ENCODE measurements at regions not wholly inside any gene's neighbourhood (a gene's known extent, or its start where the extent isn't known, plus 50 kb on each side); places are given as distances from the start of the nearest gene placed in this dataset.

DNA sequence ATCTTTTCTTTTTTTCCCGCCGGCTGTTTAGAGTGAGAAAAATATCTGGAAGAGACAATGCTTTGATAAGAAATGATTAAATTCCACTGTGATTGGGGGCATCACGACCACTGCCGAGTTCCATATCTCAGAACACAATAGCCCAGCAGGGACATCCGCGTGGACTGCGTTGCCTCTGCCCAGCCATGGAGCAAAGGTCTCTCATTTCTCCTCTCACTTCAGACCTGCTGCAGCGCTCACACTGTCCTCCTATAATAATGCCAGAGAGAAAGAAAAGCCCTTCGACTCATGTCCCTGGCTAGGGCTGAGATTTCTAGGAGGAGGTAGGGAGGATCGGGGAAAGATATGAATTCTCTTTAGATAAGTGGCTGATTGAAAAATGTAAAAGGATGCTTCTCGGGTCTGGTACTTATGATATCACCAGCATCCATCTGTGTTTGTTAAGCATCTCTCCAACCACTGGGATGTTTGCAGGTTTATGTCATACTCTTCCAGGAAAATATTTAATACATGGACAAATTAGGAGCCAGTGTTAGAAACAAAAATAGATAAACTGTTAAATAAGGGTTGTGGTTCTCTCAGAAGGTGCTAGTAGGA, 472.9 kb upstream of the AKR1E2 start:
- peak; percentile 32 for DNase-seq (ENCODE audit: low read depth)

DNA sequence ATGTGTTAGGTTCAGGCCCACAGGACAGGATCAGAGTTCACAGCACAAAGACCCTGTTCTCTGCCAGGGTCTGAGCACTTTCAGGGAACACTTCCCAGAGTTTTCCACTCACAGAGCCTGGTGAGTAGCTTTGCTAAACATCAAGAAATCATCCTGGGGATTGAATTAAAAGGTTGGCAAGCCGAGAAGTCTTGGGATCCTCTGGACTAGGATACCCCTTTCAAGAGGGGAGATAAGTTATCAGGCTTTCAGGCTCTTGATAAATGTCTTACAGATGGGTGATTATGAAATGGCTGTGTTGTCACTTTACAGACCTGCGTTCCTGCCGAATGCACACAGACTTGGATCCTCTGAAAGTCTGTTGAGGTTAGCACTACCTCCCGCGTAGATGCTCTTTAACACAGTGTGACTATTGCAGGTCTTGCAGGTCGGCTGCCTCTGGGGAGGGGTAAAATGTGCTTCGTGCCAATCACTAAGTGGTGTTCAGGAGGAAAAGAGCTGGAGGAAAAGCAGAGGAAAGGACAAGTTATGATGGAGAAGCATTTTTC, 473.5 kb upstream of the AKR1E2 start:
- no peak for DNase-seq (ENCODE audit: low read depth)

DNA sequence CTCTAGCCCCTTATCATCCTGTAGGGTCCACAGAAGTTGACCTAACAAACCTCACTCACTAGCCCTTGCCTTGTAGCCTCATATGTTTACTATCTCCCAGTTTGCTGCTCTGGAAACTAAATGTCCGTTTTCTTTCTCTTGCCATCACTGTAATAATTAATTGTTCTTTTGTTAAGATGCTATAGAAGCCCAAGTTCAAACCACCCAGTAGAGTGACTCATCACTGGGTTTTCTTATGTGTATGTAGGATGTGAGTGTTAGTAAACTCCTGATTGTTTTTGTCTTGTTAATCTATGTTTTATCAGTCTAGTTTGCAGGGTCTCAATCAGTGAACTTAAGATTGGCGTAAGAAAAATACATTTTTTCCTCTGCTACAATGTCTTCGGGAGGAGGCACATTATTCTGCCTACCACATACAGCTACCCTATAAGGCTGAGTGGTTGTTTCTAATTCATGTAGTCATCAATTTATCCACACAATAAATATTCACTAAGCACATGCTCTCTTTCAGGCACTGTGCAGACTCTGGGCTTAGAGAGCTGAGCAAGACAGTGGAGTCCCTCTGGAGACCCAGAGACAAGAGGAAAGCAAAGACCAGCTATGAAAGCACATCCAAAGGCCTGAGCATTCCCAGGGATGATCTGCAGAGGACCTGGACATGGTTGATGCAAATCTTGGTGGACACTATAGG, 474.1 kb upstream of the AKR1E2 start:
- DNase-seq (ENCODE audit: low read depth) = no peak

DNA sequence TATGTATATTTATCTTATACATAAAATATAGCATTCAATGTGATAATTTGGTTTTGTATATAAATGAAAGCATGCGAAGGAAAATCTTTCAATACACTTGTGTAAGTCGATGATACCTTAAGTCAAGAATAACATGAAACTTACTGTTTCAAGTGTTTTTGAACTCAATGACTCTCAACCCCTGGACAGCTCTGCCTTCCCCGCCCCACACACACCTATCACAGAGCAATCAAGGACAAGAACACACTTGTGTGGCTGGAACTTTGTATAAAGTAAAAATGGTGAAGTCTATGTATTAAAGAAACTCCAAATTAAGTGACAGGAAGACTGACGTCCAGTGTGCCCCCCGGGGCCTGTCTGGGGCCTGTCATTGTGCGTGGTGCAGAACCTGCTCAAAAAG, 478.6 kb upstream of the AKR1E2 start:
- no peak for DNase-seq (ENCODE audit: low read depth)

DNA sequence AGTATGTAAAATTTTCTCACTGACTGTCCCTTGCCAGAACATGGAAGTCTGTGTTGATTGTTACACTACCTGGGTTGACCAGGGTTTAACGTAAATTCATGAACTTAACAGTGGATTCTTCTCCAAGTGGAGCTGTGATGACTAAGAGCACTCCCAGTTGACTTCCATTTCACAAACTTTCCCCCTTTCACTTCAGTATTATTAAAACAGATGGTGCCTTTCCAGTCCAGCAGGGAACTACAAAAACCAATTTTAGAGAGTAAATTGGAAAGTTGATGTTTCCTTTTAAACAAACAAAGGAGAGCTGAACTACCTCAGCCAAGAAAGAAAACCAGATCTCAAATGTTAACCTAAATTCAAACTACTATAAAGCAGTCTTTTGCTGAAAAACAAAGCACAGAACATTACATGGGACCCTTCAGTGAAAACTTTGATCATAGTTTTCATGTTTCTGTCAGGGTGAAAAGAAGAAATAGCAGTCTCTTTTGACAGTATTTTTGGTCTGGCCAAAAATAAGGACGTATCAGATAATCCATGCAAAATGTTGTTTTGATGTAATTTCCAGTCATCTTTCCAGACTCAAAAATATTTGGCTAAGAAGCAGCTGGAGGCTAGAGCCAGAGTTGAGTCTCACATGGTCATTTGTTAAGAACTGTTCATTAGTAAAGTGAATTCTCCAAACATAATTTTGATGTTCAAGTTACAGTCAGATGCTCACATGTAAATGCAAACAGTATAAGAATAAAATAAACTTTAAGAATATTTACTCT, 479.9 kb upstream of the AKR1E2 start:
- no peak for DNase-seq (ENCODE audit: low read depth)

DNA sequence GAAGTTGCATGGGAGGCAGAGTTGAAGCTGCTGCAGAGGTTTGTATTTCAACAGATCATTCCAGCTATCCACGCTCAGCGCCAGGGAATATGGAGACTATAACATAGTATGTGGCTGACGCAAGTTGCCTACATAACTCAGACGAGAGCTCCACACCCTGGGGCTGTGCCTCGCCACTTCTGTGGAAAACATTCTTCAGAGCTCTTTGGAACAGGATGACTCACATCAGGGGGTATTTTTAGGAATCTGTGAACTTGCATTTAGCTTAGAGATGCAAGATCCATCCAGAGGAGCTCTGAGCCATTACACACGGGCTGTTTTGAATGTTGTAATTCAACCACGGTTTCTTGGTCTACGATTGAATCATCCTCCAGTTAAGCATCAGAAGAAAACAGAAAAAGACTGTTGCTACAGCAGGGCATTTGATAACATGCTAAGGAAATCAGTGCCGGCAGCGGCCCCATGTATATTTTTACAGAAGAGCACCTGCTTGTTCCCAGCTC, 481.5 kb upstream of the AKR1E2 start:
- DNase-seq (ENCODE audit: low read depth) = peak; percentile 97

DNA sequence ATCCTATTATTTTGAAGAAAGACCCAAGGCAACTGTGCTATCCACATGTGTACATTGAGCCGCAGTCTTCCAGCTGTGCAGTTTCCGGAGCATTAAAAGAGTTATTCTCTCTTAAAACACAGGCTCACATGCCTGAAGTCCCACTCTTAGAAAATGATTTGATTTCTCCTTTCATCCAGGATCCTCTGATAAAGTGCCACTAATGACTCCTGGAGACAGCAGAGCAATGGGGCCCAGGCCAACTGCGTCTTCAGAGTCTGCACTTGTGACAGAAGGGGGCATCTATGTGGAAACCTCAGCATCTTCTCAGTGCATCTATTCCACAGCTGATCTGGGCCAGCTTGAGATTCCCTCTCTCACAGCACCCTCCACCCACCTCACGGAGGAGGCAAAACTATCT, 482.1 kb upstream of the AKR1E2 start:
- DNase-seq (ENCODE audit: low read depth) = peak; percentile 19

DNA sequence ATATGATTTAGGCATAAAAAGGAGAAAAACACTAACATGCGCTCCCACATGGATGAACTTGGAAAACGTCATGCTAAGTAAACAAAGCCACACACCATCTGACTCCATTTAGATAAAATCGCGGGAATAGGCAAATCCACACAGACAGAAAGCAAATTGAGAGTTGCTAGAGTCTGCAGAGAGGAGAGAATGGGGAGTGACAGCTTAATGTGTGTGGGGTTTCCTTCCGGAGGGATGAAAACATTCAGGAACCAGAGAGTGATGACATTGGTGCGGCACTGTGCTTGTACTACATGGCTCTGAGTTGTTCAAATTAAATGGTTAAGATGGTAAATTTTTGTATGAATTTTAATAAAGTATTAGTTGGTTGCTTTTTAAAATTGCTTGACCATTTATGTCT, 482.9 kb upstream of the AKR1E2 start:
- no peak for DNase-seq (ENCODE audit: low read depth)

DNA sequence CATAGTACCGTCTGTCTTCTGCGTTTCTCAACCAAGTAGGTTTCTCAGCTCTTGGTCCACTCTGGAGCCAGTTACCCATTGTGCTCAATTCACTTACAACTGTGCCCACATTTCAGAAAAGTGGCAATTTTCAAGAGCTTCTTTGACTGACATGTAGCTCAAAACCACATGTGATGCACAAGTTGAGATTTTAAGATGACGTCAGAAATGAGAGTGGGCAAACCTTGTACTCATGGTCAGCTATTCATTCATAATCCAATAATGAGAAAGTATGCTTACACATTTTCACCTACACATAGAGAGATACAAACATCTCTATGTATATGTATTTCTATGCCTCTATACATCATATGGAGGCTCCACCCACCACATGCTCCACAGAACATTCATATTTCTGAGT, 487.2 kb upstream of the AKR1E2 start:
- DNase-seq (ENCODE audit: low read depth) = no peak

DNA sequence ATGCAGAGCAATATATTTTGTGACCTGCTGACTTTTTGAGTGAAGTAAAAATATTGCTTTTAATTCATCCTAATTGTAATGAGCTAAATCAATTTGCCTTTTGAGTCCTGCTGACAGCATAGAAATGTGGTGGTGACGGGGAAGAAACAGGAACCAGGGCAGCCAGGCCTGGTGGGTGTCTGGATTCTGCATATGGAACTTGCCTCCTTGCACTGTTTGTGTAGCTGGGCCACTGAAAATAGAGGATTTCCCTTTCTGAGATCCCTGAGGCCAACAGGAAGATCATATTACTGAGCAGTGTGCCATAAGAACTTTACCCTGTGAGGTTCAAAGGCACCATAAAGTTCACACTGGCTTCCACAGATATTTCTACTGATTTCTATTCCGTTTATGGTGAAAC, 488.4 kb upstream of the AKR1E2 start:
- no peak for DNase-seq (ENCODE audit: low read depth)

DNA sequence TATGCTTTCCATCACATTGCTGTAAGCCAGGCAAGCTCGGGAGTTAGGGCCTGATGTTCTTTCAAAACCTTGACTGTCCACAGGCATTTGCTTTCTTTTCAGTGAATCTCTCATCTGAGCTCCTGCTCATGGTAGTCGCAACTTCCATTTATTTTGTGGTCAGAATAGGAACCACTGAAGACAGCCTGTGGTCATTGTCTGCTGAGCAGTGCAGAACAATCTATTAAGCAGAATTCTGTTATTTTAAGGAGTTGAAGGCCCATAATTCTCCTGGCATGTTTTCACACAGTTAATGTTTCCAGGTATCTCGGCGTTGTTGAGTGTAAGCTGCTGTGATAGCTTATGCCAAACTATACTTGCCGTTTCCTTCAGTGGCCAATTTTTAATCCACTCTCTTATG, 491.1 kb upstream of the AKR1E2 start:
- peak; percentile 20 for DNase-seq (ENCODE audit: low read depth)

DNA sequence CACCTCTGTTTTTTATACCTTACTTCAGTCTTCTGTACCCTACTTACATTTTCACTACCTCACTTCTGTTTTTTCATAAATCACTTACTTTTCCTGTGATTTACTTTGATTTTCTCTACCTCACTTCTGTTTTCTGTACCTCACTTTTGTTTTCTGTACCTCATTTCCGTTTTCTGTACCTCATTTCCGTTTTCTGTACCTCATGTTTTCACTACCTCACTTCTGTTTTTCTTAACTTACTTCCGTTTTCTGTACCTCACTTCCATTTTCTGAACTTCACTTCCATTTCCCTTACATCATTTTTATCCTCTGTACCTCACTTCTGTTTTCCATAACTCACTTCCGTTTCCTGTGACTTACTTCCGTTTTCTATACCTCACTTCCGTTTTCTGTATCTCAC, 492.0 kb upstream of the AKR1E2 start:
- DNase-seq (ENCODE audit: low read depth) = no peak

DNA sequence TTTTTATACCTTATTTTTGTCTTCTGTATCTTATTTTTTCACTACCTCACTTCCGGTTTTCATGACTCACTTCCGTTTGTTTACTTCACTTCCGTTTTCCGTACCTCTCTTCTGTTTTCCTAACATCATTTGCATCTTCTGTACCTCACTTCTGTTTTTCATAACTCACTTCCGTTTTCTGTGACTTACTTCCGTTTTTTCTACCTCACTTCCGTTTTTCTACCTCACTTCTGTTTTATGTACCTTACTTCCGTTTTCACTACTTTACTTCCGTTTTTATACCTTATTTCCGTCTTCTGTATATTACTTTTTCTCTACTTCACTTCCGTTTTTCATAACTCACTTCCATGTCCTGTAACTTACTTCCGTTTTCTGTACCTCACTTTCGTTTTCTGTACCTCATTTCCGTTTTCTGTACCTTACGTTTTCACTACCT, 492.5 kb upstream of the AKR1E2 start:
- no peak for DNase-seq (ENCODE audit: low read depth)

DNA sequence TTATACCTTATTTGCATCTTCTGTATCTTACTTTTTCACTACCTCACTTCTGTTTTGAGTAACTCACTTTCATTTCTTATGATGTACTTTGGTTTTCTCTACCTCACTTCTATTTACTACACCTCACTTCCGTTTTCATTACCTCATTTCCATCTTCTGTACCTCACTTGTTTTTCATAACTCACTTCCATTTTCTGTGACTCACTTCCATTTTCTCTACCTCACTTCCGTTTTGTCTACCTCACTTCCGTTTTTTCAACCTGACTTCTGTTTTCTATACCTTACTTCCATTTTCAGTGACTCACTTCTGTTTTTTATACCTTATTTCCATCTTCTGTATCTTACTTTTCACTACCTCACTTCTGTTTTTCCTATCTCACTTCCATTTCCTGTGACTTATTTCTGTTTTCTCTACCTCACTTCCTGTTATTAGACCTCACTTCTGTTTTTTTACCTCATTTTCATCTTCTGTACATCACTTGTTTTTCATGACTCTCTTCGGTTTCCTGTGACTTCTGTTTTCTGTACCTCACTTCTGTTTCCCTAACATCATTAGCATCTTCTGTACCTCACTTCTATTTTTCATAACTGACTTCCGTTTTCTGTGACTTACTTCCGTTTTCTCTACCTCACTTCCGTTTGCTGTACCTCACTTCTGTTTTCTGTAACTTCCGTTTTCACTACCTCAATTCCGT, 493.1 kb upstream of the AKR1E2 start:
- no peak for DNase-seq (ENCODE audit: low read depth)

DNA sequence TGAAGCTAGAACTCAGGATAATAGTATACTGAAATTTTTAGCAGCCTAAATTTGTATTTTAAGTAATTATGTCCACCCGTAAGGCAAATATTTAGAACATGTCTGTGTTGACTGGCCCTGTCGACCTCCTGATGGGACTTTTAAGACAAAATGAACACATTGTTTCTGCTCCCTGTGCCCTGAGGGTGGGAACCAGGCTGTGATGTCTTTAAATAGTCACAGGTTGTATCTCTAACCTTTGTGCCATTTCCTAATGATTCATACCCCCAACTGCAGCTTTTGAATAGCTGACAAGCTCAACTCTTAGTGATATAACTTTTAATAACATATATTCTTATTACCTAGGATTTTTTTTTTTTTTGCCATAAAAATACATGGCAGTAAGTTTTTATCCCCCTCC, 494.9 kb upstream of the AKR1E2 start:
- DNase-seq (ENCODE audit: low read depth) = no peak

DNA sequence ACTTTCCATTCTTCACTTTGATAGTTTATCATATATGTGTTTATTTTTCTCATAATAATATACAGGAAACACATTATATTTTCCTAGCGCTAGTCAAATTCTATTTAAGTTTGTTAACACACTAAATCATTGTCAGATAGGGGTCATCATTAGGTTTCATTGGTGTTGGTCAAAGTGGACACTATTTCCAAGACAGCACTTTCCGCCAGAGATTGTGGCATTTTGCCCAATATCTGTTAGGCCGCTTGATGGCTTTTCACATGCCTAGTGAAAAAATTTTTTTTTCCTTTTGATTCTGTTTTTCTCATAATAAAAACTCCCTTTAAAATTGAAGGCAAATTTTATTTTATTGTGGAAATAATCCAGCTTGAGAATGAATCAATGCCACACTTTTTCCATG, 495.4 kb upstream of the AKR1E2 start:
- no peak for DNase-seq (ENCODE audit: low read depth)

DNA sequence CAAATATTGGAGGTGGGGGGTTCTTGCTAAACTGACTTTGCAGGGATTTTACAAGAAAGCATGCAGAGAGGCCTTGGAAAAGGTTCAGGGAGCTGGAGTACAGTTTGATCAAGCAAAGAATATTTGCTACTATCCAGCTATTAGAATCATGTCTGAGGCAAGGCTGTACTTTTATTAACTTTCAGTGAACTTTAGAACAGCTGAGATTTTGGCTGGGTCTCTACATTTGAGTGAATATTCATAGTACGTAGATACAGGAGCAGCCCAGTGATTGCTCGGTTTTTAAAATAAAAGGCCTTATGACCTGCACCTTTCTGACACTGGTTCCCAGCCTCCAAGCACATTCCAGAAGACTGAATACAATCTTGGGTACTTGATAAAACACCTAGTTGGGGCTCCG, 496.8 kb upstream of the AKR1E2 start:
- DNase-seq (ENCODE audit: low read depth) = no peak

DNA sequence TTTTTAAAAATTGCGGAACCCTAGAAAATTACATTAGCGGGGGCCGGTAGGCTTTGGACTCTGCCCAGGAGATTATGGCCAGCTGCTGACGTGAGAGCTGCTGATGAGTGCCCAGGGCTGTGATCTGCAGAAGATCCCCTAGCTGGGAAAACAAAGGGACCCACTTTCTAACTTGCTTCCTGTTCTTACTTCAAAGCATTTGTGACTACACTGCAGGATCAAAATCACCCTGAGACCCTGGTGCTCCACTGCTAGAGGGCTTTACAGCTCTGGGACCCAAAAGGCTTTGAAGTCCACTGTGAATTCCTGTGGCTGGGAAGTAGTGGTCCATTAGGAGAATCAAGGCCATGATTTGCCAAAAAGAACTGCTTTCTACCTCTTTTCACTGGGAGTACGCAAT, 499.4 kb upstream of the AKR1E2 start:
- DNase-seq (ENCODE audit: low read depth) = no peak

DNA sequence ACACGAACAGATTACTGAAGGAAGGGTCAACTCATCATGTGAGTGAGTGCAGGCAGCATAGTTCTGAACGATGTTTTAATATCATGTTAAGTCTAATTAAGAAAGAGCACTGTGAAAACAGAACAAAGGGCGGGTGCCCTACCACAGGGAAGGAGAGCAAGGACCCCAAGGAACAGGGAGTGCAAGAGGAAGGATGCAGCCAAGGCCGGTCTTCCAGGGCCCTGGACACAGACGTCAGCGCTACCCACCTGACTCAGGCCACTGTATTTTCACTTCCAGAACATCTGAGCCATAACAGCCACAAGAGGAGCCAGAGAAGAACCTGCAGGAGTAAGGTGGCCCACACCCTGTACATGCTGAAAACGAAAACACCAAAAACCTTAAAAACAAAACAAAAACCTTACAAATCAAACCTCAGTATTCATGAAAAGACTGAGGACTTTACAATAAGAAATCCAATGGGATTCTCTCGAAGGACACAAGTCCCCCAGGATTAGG, 506.1 kb upstream of the AKR1E2 start:
- DNase-seq (ENCODE audit: low read depth) = no peak

DNA sequence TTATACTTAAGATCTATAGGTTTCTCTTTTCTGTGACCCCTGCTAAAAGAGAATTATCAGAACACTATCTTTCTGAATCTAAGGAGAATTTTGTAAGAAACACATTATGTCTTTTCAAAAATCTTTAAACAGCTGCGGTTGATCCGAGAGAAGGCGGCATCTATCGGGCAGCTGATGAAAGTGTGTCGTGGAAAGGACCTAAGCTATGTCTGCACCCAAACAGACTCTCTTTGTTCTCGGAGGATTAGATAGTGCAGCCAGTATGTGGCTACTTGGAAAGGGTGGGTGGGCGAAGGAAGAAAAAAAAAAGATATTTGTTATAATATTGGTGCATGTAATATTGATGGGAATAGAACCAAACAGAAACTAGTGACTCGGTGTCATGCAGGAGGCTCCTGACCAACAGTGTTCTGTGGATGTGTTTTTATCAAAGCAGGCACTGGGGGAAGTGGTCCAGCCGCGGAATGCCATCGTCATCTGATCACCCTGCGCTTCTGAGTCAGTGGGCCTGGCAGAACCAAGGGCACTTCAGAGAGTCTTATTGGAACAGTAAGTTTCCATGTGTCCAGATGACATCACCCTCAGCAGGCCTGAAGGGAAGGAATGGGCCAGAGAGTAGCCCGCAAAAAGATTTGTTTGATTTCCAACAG, 509.7 kb upstream of the AKR1E2 start:
- peak; percentile 97 for DNase-seq (ENCODE audit: low read depth)

DNA sequence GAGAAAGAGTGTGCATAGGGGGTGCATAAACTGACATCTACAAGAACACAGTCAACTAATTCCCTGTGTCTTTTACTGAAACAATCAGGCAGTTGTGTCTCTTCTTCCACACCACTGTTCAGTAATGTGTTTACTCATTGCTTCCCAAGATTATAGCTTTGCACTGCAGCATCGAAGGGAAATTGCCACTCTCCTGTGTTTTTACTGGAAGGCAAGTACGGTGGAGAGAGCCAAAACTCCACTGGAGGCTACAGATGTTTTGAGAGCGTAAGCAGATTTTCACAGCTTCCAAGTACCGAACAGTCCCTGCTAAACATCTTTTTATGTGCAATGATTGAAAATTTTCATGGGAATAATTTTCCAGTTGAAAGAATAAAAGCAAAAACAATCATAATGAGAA, 510.5 kb upstream of the AKR1E2 start:
- DNase-seq (ENCODE audit: low read depth) = peak; percentile 48

Measured in myocyte (in vitro differentiated cells).